ENCODE measurements at regions not wholly inside any gene's neighbourhood (a gene's known extent, or its start where the extent isn't known, plus 50 kb on each side); places are given as distances from the start of the nearest gene placed in this dataset.

DNA sequence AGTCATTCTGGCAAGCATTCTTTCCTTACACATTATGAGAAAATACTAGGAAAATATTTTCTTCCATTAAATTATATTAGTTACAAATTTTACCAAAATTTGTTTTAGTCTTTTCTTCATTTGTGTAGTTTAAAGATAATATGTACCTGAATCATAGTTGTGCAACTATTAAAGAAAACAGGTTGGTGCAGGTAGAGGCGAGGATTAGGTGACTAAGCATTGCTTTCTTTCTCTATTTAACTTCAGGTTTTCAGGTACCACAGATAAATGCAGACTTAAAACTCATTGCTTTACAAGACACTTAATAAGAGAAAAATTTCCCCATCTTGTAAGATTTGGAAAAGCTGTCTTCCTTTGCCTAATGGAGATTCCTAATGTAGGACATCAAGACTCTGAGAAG lies 1175.5 kb upstream of the ADGRB3 start:
- TF ChIP-seq TAF7 (optimal IDR thresholded peaks at IDR 0.05; ENCODE audit: borderline replicate concordance, low read depth, low read length) (no peak), TCF12 (IDR thresholded peaks at IDR 0.05; ENCODE audit: low read depth, low read length) (no peak), JUND (IDR thresholded peaks at IDR 0.05; ENCODE audit: low read length) (no peak), POLR2AphosphoS5 (IDR thresholded peaks at IDR 0.05; ENCODE audit: low read depth, low read length) (no peak), CREB1 (IDR thresholded peaks at IDR 0.05) (no peak), CTBP2 (IDR thresholded peaks at IDR 0.05; ENCODE audit: borderline replicate concordance, insufficient read depth, insufficient read length, low read length) (no peak), SP2 (IDR thresholded peaks at IDR 0.05; ENCODE audit: low read length) (no peak), SRF (IDR thresholded peaks at IDR 0.05; ENCODE audit: low read depth, low read length) (no peak), SIN3A (conservative IDR thresholded peaks at IDR 0.05 in 1 of 2, IDR thresholded peaks at IDR 0.05 in 1 of 2; ENCODE audit: low read depth in 1 of 2, low read length in 2 of 2) (no peak), TBP (IDR thresholded peaks at IDR 0.05; ENCODE audit: low read depth, low read length) (no peak), GTF2F1 (IDR thresholded peaks at IDR 0.05; ENCODE audit: borderline replicate concordance, low read depth, low read length) (no peak), NRF1 (IDR thresholded peaks at IDR 0.05; ENCODE audit: low read depth, low read length) (no peak)
- no peaks in the 10 kb centered on the region for H3K79me2 ChIP-seq (ENCODE audit: control insufficient read depth in 1 of 2, insufficient read depth in 2 of 2, low read length in 2 of 2)
- no peak overlapping the region for H2BK15ac ChIP-seq (ENCODE audit: low read length)
- 95% methylated on average over 1 of the region's 1 CpG; no CpG with 5 or more reads in 1 of the 2 experiments for WGBS, 2 experiments (ENCODE audit: extremely low coverage in 1 of 2, insufficient coverage in 1 of 2, insufficient read length in 1 of 2, insufficient replicate concordance in 2 of 2, low coverage in 1 of 2, low lambda C conversion rate in 2 of 2, missing lambda C conversion rate in 1 of 2)
- ChIA-PET CTCF (ENCODE audit: partially characterized antibody) (no interaction called here), POLR2A (ENCODE audit: partially characterized antibody) (no interaction called here)
- H3K23ac ChIP-seq (ENCODE audit: insufficient read length) = no peak overlapping the region
- no peak overlapping the region for H3K27ac ChIP-seq (ENCODE audit: low read depth, low read length)
- no peak overlapping the region for H4K5ac ChIP-seq (ENCODE audit: insufficient read length, low read depth, low read length)
- H3K56ac ChIP-seq (replicated peaks; ENCODE audit: insufficient read length, low read depth, low read length) = no peak overlapping the region
- H2AK5ac ChIP-seq (ENCODE audit: low read depth, low read length) = no peak overlapping the region
- H3K4me1 ChIP-seq (replicated peaks in 1 of 4; ENCODE audit: control insufficient read depth in 3 of 4, insufficient read depth in 4 of 4, low read length in 3 of 4) = no peaks in the 10 kb centered on the region
- H3K9me3 ChIP-seq (ENCODE audit: insufficient read depth in 2 of 2, low read depth in 1 of 2, low read length in 1 of 2) = peaks cover 11 to 19% of the 10 kb centered on the region in 2 experiments; a peak in 3 of 4 replicates
- no peak overlapping the region for H3K9ac ChIP-seq (replicated peaks in 1 of 4; ENCODE audit: extremely low read depth in 1 of 4, low read depth in 3 of 4, low read length in 3 of 4)
- no peaks in the 10 kb centered on the region for H4K20me1 ChIP-seq (replicated peaks in 1 of 2; ENCODE audit: control insufficient read depth in 1 of 2, insufficient read depth in 2 of 2, low read length in 2 of 2)
- DNase-seq (ENCODE audit: low read depth in 1 of 2, low spot score in 2 of 2) = no peak
- H2BK12ac ChIP-seq (ENCODE audit: low read depth, low read length) = no peak overlapping the region
- no peak overlapping the region for H2BK120ac ChIP-seq (replicated peaks; ENCODE audit: low read depth, low read length)
- H4K91ac ChIP-seq (replicated peaks; ENCODE audit: insufficient read length, low read length) = no peak overlapping the region
- no peak overlapping the region for H2BK5ac ChIP-seq (ENCODE audit: low read depth, low read length)
- FAIRE-seq = no peak
- no peaks in the 10 kb centered on the region for H3K27me3 ChIP-seq (replicated peaks in 1 of 4; ENCODE audit: control insufficient read depth in 3 of 4, extremely low read depth in 1 of 4, insufficient read depth in 3 of 4, low read length in 3 of 4)
- no peak overlapping the region for H4K8ac ChIP-seq (ENCODE audit: extremely low read depth, insufficient read depth, low read length)
- H3K18ac ChIP-seq (ENCODE audit: extremely low read depth, low read length) = no peak overlapping the region
- no peak overlapping the region for H3K14ac ChIP-seq (ENCODE audit: insufficient read length)
- H3K4ac ChIP-seq (replicated peaks; ENCODE audit: insufficient read length, low read depth, low read length) = no peak overlapping the region
- H3K4me2 ChIP-seq (ENCODE audit: insufficient read depth in 1 of 2, low read depth in 2 of 2, low read length in 2 of 2) = no peak overlapping the region
- no peaks in the 10 kb centered on the region for H3K23me2 ChIP-seq (ENCODE audit: low read depth, low read length)
- no peak overlapping the region for H2AFZ ChIP-seq (ENCODE audit: low read length)
- H3K79me1 ChIP-seq (ENCODE audit: low read depth, low read length) = no peaks in the 10 kb centered on the region
- H3K4me3 ChIP-seq (ENCODE audit: extremely low read depth in 1 of 4, insufficient read depth in 2 of 4, low read depth in 3 of 4, low read length in 4 of 4) = no peak overlapping the region
- H2BK20ac ChIP-seq (ENCODE audit: low read length) = no peak overlapping the region
- no peaks in the 10 kb centered on the region for H3K36me3 ChIP-seq (ENCODE audit: control insufficient read depth in 2 of 4, insufficient read depth in 4 of 4, low read length in 3 of 4)

All from H1 (cell line).